Inflammatory macrophage (primary cell): ENCODE measurements at regions not wholly inside any gene's neighbourhood (a gene's known extent, or its start where the extent isn't known, plus 50 kb on each side); places are given as distances from the start of the nearest gene placed in this dataset.
"Not testable (repeated sequence)": the region's sequence is repeated elsewhere in the genome, so short reads cannot be mapped to it uniquely, and the experiment has no call there.

Experiments used
- DNase-seq, 2 donors: peaks; one replicate each; pipeline ENCODE4 v3.0.0-alpha.2; 2020 to 2022

- no peak for DNase-seq
Observed at GRCh38 chr5:89827960-89828359, 581.6 kb downstream of the CETN3 start.

- no peak for DNase-seq
Observed at GRCh38 chr5:89827359-89827758, 582.2 kb downstream of the CETN3 start.

GRCh38 chr5:89826938-89827337, 582.6 kb downstream of the CETN3 start:
- DNase-seq: no peak

GRCh38 chr5:89823046-89823445, 586.5 kb downstream of the CETN3 start:
- DNase-seq: no peak

- no peak for DNase-seq
Observed at GRCh38 chr5:89817841-89818240, 591.7 kb downstream of the CETN3 start.

GRCh38 chr5:89816038-89816437, 593.5 kb downstream of the CETN3 start:
- DNase-seq: no peak

GRCh38 chr5:89800735-89801134, 608.8 kb downstream of the CETN3 start:
- DNase-seq: not testable (repeated sequence)

- DNase-seq: not testable (repeated sequence)
Observed at GRCh38 chr5:89794504-89794903, 615.1 kb downstream of the CETN3 start.

- DNase-seq: not testable (repeated sequence)
Observed at GRCh38 chr5:89779734-89780133, 629.8 kb downstream of the CETN3 start.

- DNase-seq: no peak
Observed at GRCh38 chr5:89777758-89778157, 631.8 kb downstream of the CETN3 start.

GRCh38 chr5:89769975-89770374, 639.6 kb downstream of the CETN3 start:
- no peak for DNase-seq

- no peak for DNase-seq
Observed at GRCh38 chr5:89759802-89760201, 649.8 kb downstream of the CETN3 start.

- no peak for DNase-seq
Observed at GRCh38 chr5:89758146-89758545, 651.4 kb downstream of the CETN3 start.

GRCh38 chr5:89756955-89757354, 652.6 kb downstream of the CETN3 start:
- no peak for DNase-seq

GRCh38 chr5:89755024-89755423, 654.5 kb downstream of the CETN3 start:
- no peak for DNase-seq

- no peak for DNase-seq
Observed at GRCh38 chr5:89735082-89735481, 674.5 kb downstream of the CETN3 start.

GRCh38 chr5:89733772-89734171, 675.8 kb downstream of the CETN3 start:
- DNase-seq: no peak

- DNase-seq: no peak
Observed at GRCh38 chr5:89729623-89730301, 679.8 kb downstream of the CETN3 start.

- no peak for DNase-seq
Observed at GRCh38 chr5:89728750-89729149, 680.8 kb downstream of the CETN3 start.

- DNase-seq: no peak
Observed at GRCh38 chr5:89728134-89728533, 681.4 kb downstream of the CETN3 start.

GRCh38 chr5:89724379-89725095, 685.0 kb downstream of the CETN3 start:
- no peak for DNase-seq

GRCh38 chr5:89723907-89724306, 685.6 kb downstream of the CETN3 start:
- no peak for DNase-seq

GRCh38 chr5:89722538-89722937, 687.0 kb downstream of the CETN3 start:
- no peak for DNase-seq

GRCh38 chr5:89721931-89722330, 687.6 kb downstream of the CETN3 start:
- no peak for DNase-seq
